ENCODE measurements at regions not wholly inside any gene's neighbourhood (a gene's known extent, or its start where the extent isn't known, plus 50 kb on each side); places are given as distances from the start of the nearest gene placed in this dataset.

DNA sequence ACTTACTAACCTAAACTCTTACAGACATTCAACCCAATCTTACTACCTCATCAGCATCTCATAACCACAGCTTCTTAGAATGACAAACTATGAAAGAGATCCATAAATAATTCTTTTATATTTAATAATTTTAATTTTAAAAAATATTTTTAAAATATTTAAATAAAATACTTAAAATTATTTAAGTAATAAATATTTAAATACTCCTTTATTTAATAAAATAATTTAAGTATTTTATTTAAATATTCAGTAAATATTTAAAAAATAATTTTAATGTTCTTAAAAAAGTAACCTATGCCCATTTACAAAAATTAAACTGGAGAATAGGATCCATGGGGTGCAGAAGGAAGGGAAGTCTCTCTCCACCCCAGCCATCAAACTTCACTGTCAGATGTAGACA lies 627.3 kb upstream of the MGMT start:
- DNase-seq, result no peak

DNA sequence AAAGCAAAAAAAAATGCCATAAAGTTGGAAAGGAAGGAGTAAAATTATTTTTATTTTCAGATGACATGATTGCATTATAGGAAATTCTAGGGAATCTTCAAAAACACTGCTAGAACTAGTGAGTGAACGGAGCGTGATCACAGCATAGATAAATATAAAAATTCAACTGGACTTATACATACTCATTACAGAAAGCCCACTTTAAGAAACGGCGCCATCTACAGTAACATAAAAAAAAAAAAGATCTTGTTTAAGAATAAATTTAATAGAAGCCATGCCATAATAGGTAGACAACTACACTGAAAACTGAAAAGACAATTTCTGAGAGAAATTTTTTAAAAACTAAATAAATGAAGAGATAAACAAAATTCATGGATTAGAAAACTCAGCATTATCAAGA lies 623.1 kb upstream of the MGMT start:
- DNase-seq, result no peak

GRCh38 chr10:128846927-128847326 lies 620.1 kb upstream of the MGMT start:
- no peak for DNase-seq

DNA sequence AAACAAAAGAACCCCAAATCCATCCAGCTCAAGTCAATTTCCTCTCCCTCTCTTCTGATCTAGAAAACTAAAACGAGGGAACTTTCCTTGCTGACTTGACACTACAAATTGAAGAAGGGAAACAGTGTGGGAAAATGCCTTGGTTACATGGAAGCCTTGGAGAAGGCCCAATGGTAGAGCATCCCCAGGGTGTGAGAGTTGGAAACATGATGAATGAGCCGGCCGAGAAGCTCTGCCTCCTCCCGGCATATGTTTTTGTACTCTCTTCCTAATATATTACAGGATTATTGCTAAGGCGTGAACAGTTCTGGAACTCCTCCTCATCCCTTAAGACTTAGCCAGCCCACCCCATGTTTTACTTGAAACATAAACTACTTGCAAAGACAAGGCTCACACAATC lies 618.2 kb upstream of the MGMT start:
- DNase-seq, result no peak

DNA sequence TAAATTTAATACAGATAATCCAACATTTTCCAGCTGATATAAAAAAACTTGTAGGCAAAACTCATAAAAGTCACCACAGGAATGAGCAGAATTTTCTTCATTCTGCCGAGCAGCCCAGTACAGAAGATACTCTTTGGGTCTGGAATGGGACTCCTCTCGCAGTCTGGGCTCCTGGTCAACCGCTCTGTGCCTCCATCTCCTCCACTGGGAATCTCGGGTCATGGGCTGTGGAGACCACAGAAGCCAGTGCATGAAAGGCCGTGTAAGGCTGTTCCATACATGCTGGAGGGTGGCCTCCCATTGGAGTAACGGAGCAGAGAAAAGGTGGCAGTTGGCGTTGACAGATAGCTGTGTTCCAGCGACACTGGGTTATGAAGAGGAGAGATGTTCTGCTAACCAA lies 616.4 kb upstream of the MGMT start:
- DNase-seq, result no peak

DNA sequence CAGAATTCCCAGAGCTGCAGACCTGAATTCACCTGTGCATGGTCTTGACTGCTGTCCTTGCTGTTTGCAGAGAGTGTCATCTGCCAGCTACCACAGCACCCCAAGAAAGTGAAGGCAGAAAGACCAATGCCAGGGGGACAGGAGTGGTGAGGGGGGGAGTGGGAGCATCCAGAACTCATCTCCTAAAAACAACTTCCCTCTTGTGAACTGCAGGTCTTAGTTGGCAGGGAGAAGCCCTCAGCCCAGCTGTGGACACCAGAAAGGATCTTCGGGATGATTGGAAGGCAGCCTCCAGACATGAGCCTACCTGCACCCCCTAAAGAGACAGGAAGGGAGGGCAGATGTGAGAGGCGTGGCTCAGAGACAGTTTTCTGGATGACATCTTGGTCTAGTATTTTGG lies 615.8 kb upstream of the MGMT start:
- no peak for DNase-seq

DNA sequence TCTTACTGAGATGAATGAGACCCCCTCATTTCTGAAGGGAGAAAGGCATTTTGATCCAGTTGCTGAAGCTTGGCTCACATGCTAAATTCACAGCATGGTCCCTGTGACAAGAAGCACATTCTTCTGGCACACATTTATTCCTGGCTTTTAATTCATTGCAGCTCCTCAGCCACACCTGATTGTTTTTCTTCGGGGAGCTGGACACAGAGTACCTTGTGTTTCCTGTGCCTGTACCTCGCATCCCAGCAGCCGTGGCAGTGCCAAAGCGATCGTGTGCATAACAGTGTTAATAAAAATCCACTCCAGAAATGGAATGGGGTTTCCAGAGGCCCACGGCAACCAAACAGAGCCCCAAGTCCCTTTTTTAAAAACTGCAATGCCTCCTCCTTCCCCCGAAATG lies 615.3 kb upstream of the MGMT start:
- DNase-seq, result no peak

DNA sequence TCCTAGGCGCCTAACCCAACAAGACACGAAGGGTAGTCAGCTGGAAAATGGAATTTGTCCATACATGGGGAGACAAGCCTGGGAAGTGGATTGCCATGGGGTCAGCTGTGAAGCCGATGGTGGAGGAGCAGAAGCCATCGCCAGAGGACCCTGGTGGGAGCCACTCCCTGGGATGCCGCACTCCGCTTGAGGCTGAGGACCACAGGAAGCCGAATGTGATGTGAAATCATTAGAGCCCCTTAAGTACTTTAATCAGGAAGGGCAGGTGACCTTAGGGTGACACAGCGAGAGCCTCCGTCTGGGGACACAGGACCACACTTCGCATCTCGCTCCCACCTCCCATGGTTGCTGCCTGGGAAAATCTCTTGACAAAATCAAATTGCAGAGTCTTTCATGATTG lies 614.6 kb upstream of the MGMT start:
- no peak for DNase-seq

DNA sequence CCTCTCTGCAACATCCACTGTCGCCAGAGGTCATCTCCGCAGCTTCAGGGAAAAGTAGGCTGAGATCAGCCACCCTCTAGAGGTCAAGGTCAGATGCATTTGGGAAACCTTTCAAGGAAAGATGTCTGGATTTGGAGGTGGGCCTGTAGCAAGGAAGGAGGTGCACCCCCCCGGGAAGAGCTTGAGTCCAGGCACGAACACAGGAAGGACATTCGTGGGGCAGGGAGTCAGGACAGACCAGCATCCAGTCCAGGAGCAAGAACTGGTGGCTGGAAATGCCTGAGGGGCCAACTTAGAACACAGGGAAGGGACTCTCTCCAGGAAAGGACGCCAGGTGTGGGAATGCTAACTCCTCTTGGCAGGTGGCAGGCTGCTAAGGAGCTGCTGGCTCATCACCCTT lies 614.1 kb upstream of the MGMT start:
- no peak for DNase-seq

DNA sequence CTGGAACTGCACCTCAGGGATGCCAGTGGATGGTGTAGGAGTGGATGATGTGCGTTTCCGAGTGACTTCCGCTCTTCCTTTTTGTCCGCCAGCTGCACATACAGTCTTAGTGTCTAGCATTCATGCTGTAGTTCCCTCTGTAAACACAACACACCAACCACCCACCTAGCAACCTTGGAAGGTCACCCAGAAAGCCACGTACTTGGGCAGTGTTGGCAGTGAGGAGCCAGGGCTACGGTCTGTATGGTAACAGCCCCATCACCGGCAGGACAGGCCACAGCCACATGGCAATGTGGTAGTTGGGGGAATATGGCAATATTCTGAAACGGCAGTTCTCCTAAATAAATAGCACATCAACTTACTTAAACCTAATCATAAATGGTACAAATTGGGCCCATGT lies 613.5 kb upstream of the MGMT start:
- no peak for DNase-seq

DNA sequence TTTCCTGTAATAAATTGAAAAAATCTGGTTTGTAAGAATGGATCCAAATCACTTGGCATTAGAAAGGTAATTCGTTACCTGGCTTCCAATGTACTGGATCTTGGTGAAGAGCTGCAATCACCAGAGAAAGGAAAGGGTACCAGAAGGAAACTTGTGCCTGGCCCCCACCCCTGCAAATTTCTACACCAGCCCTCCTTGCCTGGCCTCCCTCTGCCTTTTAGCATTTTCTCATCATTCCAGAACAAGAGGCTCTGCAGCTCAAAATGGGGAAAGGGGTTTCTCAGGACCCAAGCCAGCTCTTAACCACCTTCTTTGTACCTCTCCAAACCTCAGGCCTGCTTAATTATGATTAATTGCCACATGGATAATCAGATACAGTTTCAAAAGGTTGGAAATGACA lies 612.8 kb upstream of the MGMT start:
- no peak for DNase-seq

DNA sequence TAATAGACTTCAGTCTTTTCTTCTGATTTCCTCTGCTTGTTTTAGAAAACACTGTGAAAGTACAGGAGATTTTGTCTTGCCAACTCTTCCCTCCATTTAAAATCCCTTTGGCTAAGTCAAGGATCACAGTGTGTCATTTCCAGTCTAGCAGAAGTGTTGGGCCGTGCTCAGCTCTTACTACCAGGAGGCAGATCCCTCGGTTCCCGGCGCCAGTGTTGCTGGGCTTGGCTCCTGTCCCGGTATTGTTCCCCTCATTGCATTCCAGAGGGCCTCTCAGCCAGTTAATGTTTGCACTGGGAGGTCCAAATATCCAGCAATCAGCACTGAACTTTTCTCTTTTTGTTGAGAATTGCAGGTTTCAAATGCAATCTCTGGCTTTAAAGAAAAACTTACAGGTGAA lies 612.1 kb upstream of the MGMT start:
- DNase-seq, result no peak

DNA sequence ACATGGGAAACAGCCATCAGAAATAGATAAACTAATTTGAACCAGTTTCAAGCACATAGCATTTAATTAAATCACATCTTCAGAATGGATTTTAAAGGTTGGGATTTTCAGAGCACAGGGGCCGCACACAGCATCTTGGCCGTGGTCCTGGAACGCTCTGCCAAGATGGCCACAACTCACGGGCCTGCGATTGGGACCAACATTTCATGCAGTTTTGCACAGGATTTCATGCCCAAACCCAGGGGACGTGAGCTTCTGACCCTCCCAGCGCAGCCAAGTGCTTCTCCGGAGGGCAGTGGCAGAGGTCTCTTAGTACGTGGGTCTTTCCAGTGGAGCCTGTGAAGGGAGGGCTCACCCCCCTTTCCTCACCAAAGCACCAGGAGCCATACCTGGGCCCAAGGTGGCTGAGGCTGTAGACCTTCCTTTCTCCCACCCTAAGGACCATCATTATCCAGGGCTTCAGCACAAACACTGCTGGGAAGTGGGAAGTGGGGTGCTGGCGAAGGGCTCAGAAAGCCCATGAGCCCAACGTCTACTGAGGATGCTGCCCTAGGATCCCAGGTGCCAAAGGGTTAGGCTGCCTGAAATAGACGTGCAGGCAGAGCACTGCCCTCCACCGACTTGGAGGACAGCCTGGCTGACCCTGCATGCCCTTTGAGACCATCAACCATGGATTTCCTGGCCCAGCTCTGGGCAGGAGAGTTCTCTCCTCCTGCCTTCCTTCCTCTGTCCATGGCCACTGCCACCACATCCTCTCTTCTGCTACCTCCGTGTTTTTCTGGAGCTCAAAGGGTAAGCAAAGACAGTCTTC lies 611.2 kb upstream of the MGMT start:
- DNase-seq, result no peak

DNA sequence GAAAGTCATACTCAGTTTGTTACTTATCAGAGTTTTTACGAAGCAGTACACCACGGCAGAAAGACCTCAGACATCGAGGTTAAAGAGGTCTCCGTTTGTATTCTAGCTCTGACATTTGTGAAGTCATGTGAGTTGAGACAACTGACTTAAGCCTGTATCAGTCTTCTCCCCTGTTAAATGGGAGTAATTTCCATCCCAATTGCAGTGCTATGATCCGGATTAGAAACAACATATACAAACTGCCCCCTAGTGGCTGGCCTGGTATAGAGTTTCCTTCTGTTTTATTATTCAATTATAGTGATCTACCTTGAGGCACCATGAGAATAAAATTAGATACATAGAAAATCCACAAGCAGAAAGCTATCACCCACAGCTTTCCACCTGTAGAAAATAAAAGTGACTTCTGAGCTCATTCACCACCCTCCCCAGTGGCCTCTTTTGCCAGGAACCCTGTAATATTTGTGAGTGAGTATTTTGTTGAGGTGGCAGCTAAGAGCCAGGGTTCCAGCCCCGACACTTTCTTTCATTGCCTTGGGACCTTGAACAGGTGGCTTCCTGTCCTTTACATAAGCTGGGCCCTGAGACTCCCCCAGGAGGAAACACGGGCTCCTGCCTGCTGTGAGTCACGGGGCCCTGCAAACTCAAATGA lies 607.2 kb upstream of the MGMT start:
- peak; percentile 58 for DNase-seq

DNA sequence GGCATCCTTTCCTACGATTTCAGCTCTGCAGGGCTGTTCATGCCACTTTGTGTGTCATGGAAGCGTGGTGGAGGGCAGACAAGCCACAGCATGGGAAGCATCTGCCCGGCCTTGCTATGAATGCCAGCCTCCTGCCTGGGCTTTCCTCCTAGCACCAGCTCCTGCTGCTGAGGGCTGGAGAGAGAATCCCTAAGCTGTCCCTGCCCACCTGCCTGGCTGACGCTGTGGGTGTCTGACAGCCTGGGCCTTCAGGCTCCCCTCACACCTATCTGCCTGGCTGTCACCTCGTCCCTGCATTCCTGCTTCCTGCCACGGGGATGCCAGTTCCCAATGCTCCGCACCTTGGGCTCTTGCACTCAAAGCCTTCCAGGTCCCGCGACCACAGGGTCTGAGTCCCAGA lies 606.5 kb upstream of the MGMT start:
- no peak for DNase-seq

DNA sequence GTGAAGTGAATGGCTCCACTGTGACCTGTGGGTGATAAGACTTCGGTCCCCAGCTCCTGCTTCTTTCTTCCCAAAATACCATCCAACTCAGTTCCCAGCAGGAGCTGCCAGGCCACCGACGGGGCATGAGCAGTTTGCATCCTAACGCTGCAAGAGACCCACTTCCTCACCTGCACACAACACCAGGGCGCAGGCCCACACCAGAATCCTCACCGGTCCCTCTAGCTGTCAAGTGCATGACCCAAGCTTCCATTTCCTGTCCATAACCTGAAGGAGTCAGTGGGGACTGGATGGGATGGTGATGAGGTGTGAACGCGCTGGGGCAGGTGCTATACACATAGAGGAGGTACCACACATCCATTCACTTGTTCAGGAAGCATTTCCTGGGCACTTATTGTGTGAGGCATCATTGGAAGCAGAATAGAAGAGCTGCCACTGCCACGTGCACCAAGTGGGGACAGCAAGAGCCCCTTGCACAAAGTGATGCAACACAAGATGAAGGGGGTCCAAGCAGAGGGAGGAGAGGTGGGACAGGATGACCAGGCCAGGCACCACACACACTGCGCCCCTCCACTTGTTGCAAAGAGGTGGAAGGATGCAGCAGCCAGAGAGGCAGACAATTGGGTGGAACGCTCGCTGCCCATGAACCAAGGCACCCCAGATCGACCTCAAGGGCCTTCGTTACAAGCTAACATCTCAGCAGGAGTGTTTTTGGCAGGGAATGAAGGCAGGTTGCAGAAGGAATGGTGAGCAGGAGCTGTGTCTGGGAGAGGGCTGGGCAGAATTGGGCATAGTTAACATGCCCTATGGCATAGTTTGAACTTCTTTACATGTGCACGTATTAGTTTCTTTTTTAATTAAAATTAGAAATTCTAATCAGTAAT lies 605.8 kb upstream of the MGMT start:
- DNase-seq, result no peak

- no peak for DNase-seq
Observed at GRCh38 chr10:128863411-128863810, 603.6 kb upstream of the MGMT start.

GRCh38 chr10:128863823-128864405 lies 603.1 kb upstream of the MGMT start:
- DNase-seq, result no peak

DNA sequence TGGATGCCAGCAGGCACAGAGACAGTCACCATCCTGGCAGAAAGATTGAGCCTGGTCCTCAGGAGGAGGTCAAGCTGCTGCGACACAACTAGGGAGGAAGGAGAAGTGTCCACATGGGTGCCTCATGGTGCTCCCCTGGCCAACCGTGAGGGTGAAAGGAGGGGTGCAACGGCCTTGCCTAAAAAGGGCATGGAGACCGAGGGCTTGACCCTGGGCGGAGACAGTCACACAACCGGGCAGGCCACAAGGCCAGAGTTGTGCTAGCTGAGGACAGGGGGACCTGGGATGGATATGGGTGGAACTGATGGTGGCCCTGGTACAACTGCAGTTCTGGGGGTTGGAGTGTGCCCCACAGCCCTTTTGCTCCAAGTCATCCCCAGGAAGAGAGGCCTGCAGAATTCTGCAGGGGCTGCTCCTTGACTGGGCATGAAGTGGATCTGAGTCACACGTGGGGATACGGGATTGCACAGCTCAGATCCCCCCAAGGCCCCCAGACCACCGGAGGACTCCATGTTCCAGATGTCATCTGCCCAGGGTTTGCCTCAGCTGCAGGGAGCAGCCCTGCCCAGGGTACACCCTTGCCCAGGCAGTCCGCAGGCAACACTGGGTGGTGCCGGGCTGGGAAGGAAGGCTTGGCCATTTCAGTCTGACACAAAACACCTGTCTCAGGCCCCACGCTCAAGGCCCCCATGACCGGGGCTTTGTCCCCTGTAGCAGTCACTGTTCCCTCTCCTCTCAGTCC lies 602.3 kb upstream of the MGMT start:
- DNase-seq, result no peak

- no peak for DNase-seq
Observed at GRCh38 chr10:128865436-128866195, 601.4 kb upstream of the MGMT start.

DNA sequence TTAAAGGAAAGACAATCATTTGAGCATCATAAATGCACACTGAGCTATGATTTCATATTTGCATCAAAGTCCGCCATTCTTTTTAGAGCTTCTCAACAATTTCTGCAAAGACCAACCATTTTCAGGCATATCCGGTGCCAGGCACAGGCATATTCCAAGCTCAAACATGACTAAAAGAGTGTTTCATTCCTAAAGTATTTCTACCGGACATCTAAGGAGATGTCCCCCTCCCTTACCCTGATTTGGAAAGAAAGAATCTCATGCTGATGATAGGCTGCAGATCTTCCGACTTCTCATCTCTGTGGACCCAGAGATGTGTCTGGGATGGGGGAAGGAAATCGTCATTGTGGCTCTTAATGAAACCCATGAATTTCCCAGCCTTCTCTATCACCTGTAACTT lies 600.5 kb upstream of the MGMT start:
- no peak for DNase-seq

- no peak for DNase-seq
Observed at GRCh38 chr10:128867210-128867609, 599.8 kb upstream of the MGMT start.

Measured in activated CD8-positive, alpha-beta memory T cell treated with anti-CD3 and anti-CD28 coated beads, Interleukin-2, amount 50 U/mL, for 48 hours (primary cell).